Hematopoietic multipotent progenitor cell treated with erythropoietin and hydrocortisone succinate and interleukin-3 and kit ligand, for 6 days (in vitro differentiated cells): ENCODE measurements at regions not wholly inside any gene's neighbourhood (a gene's known extent, or its start where the extent isn't known, plus 50 kb on each side); places are given as distances from the start of the nearest gene placed in this dataset.
"Not testable (repeated sequence)": the region's sequence is repeated elsewhere in the genome, so short reads cannot be mapped to it uniquely, and the experiment has no call there.

Experiments used
- DNase-seq: peaks from one replicate; pipeline ENCODE4 v3.0.0-alpha.2; 2015

- DNase-seq = not testable (repeated sequence)
These were observed 101.9 kb upstream of the NCOR2 start for GRCh38 chr12:124669271-124669721.

DNA sequence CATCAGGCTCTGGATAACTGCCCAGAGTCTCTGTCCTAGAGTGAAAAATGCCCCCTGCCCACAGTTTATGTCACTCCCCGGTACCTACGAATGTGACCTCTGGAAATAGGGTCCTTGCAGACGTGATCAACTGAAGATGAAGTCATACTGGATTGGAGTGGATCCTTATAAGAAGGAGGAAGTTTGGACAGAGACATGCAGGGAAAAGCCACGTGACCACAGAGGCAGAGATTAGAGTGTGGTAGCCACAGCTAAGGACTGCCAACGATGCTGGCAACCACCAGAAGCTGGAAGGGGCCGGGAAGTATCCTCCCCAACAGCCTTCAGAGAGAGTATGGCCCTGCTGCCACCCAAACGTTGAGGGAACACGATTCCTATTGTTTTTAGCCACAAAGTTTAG, 101.2 kb upstream of the NCOR2 start:
- DNase-seq = no peak

- no peak for DNase-seq
These were observed 100.3 kb upstream of the NCOR2 start for GRCh38 chr12:124667506-124668326.

DNA sequence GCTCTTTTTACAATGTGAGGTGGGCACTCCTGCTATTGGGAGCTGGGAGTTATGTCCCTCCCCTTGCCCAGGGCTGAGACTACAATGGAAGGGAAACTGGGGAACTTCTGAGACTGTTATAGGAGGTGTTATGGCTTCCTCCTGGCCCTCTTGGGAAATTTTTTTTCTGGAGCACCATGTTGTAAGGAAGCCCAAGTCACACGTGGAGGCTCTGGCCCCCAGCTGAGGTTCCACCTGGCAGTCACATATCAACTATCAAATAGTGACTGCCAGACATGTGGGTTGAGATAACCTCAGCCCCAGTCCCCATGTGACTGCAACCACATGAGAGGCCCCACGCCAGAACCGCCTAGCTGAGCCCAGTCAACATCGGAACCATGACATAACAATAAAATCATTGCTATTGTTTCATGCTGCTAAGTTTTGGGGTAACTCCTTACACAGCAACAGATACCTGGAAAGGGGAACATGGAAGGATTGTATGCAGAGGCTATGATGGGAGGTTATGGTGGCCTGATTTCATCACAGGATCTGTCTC, 99.4 kb upstream of the NCOR2 start:
- DNase-seq = no peak

DNA sequence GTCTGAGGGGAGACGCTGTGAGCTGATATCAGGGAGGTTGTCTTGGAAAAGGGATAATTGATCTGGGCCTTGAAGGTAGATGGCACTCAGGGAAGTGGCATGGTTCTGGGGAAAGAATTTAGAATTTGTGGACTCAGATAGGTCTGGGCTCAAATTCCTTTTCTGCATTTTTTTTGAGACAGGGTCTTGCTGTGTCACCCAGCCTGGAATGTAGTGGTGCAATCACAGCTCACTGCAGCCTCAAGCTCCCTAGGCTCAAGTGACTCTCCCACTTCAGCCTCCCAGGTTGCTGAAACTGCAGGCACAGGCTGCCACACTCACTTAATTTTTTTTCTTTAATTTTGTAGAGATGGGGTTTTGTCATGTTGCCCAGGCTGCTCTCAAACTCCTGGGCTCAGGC, 98.1 kb upstream of the NCOR2 start:
- no peak for DNase-seq

GRCh38 chr12:124664395-124665111, 97.1 kb upstream of the NCOR2 start:
- DNase-seq = no peak

DNA sequence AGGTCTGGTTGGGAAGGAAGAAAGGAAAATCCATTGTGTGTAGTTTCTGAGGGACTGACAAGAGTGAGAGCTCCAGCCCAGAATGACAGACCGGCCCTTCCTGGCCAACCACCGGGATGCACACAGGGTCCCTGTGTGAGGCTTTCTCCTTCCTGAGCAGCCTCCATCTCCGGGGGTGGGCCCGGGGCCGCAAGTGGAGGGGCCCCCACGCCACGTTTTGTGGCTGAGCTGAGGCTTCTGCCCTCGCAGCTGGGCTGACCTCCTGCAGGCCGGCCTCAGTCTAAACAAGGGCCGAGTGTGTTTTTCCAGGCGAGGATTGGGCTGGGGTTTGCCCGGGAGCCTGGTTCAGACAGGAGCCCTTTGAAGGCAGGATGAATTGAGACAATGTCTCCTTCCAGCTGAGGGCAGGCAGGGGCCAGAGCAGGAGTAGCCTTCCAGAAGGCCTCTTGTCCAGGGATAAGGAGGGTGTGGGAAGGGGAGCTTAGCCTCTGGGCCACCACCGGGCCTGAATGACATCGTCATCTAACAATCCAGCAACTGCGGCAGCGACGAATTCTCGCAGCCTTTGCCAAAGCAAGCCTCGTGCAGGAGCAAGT, 96.5 kb upstream of the NCOR2 start:
- no peak for DNase-seq

DNA sequence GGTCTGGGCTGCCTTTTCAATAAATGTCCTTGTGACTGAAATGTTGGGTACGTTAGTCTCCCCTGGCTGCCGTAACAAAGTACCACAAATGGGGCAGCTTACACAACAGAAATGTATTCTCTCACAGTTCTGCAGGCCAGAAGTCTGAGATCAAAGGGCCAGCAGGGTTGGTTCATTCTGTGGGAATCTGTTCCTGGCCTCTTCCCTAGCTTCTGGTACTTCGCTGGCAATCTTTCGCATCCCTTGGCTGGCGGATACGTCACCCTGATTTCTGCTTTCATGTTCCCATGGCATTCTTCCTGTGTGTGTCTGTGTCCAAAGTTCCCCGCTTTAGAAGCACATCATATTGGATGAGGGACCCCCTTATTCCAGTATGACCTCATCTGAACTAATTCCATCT, 95.8 kb upstream of the NCOR2 start:
- no peak for DNase-seq

GRCh38 chr12:124661341-124661740, 93.9 kb upstream of the NCOR2 start:
- no peak for DNase-seq

DNA sequence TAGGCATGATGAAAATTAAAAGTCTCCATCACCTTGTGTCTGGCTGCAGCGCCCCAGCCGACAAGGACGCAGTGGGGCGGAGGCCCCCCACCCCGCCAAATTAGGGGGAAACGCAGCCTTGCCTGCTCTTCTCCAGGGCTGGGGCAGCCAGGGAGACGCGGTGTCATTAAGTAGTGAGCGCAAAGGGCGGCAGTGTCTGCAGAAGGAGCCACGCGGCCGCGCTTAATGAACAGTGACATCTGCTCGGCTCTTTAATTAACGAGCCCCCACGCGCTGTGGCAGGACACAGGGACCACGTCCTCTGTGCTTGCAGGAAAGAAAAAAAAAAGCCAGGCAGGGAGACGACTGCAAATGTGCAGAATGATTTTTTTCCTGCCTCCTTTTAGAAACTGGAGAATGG, 93.4 kb upstream of the NCOR2 start:
- no peak for DNase-seq

DNA sequence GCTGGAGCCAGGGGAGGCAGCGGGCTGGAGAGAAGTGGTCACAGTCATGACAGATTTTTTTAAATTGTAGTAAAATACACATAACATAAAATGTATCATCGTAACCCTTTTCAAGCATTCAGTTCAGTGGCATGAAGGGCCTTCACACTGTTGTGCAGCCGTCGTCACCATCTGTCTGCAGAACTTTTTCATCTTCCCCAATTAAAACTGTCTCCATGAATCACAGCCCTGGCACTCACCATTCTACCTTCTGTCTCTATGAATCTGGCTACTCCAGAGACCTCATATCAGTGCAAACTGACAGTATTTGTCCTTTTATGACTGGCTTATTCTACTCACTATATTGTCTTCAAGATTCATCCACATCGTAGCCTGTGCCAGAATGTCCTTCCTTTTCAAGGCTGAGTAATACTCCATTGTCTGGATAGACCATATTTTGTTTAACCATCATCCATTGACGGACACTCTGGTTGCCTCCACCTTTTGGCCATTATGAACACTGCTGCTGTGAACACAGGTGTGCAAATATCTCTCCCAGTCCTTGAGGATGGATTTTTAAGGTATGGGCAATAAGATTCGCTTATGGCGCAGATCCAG, 91.5 kb upstream of the NCOR2 start:
- DNase-seq = no peak

GRCh38 chr12:124658302-124658701, 90.9 kb upstream of the NCOR2 start:
- DNase-seq = no peak

DNA sequence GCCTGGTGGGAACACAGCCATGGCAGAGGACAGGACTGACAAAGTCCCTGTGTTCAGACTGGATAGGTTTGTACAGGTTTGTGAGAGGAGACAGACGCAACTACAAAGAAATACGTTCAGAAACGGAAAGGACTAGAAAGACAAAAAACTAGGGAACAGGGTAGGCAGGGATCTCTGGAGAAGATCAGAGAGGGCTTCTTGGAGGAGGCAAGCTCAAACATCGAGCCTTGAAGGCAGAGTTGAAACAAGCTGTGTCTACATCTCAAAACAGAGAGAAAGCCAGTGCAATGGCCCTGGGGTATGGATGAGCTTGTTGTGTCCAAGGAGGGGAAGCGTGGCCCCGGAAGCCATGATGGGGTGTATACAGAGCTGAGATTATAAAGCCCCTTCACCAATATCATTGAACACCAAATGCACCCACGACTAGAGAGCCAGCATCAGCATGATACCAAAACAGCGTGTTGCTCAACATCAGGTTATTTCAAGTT, 89.6 kb upstream of the NCOR2 start:
- DNase-seq = no peak

DNA sequence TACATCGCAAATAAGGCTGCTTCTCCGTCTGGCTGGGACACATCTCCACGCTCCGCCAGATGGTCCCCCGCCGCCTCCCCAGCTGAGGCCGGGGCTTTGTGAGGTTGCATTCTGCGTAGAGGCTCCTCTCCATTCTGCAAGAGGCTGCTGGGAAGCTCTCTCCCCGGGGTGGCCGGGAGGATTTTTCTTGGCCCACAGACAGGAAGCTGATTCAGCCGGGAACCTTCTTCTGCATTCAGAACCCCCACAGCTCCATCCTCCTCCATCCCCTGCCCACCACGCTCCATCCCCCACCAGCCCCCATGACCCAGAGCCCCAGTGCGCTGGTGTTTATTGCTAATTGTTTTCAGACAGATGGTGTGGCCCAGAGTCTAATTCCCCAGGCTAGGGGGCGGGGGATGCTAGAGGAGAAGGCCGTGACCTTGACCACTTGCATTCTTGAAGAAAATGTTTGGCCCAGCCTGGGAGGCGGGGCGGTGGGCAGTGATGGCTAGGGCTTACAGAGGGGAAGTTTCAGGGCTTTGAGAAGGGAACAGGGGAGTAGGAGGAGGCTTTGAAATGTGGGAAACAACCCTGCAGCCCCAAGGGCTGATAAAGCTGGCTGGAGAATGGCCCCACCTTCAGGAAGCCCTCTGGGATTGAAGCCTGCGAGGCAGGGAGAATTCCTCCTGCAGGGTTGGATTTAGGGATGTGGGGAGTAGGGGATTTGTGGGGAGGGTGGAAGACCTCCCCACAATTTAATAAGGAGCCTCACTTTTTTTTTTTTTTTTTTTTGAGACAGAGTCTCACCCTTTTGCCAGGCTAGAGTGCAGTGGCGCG, 88.5 kb upstream of the NCOR2 start:
- no peak for DNase-seq

DNA sequence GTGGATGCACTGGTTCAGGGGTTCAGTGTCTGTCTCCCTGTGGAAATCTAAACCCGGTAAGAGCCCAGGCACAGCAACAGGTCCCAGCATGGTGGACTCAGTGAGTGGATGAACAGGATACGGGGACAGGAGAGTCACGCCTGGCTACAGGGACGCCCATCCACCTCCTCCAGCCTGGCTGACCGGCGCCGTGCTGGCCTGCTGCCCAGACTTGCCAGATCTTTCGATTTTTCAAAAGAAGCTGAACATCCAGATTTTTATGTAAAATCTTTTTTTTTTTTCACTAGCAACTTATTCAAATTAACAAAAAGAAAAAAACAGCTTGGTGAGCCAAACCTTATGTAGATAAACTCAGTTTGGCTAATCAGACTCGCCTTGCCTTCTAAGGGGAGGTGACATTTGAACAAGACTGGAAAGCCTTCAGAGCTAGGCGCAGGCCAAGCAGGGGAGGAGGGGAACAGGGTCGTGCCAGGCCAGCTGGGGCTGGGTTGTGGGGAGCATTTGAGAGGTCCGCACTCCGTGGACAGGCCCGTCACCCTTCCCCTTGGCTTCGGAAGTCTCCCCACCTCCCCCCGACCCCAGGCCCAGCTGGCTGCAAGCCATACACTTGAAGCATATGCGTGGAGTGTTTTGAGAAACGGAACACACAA, 87.8 kb upstream of the NCOR2 start:
- DNase-seq = no peak

GRCh38 chr12:124654666-124655047, 87.2 kb upstream of the NCOR2 start:
- DNase-seq = no peak

DNA sequence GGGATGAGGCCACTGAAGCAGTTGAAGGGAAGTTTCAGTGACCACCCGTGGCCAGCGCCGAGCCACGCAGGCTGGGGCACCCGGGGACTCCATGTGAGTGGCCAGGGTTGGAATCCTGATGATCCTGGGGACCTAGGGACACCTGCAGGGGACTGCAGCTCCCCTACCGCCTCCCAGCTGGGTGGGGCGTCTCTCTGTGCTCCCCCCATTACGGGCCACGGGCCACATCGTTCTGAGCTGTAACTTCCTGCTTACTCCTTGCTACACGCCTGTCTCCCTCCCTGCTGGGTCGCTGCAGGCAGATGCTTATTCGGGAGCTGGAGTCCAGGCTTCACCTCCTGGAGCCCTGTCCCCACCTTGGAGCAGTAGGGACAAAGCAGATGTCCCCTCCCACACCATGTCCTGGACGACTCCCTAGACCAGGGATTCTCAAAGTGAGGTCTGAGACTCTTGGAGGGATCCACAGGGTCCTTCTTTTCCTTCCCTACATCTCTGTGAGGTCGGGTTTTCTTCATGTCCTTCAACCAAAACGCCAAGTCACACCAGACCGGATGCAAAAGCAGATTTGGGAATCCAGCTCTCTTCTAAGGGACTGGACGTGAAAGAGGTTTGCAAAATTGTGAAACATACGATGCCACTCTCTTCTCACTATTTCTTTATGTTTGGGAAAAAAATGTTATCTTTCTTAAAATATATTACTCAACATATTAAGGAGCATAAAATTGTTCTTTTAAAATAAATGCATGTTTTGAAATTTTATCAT, 85.9 kb upstream of the NCOR2 start:
- DNase-seq = no peak

- no peak for DNase-seq
These were observed 85.2 kb upstream of the NCOR2 start for GRCh38 chr12:124652661-124653060.

GRCh38 chr12:124651516-124652273, 84.3 kb upstream of the NCOR2 start:
- no peak for DNase-seq

- DNase-seq = no peak
These were observed 83.5 kb upstream of the NCOR2 start for GRCh38 chr12:124650912-124651311.
